GM18873 (cell line): ENCODE measurements at regions not wholly inside any gene's neighbourhood (a gene's known extent, or its start where the extent isn't known, plus 50 kb on each side); places are given as distances from the start of the nearest gene placed in this dataset.

Source experiments
- ATAC-seq: cut with Tn5 transposase; IDR thresholded peaks from one replicate; pipeline ENCODE4 v1.9.1; 2021; ENCODE audit warnings: mild to moderate bottlenecking, moderate library complexity, moderate number of reproducible peaks; ENCODE audit not compliant: unreplicated experiment, low FRiP score

DNA sequence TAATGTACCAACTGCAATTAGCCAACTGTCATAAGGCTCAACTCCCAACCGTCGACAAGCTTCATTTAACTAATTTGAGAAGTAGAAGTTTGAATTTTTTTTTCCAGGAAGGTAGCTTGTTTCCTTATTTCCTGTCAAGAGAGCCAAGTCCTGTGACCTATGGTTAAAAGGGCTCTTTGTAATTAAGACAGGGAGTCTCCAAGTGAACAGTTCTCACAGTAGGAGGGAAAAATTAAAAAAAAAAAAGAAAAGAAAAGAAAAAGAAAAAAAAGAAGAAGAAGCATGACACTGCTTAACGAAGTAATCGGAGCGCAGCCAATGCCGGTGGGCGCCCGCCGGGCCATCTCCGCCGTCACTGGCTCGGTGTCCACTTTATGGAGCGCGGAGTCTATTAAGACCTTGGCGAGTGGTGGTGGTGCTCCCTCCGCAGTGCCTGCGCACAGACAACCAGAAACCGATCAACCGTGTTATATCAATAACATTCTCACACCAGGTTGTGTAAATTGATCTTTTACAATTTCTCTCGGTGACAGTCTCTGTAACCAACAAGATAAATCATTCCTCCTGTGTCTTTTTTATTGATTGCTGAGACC, 197.2 kb upstream of the POU3F3 start:
- ATAC-seq: no peak

DNA sequence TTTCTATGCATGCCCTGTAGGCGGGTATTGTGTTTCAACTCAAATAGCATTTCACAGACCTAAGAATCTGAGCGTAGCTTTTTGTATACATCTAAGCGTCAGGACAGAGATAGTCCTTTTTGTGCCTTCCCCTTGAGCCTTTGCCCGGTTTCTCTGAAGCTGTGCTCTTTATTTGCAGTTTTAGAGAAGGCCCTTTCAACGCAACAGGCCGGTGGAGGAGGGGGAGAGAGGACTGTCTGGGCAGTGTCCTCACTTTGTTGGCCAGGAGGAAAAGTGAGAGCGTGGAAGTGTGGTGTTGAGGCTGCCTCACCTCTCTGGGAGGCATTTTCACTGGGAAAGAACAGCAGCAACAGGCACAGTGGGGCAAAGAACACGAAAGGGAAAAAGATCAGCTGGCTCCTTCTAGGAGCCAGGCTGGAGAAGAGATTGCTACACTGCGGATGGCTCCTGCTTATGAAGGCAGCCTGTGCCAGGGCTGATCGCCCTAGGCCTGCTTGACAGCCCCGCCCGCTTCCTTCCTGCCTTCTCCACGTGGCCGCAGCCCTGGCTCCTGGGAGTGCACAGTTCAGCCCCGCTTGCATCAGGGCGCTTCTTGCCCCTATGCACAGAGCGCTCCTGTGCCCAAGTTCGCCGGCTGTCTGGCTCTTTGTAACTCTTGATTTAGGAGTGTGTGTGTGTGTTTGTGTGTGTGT, 195.6 kb upstream of the POU3F3 start:
- no peak for ATAC-seq

DNA sequence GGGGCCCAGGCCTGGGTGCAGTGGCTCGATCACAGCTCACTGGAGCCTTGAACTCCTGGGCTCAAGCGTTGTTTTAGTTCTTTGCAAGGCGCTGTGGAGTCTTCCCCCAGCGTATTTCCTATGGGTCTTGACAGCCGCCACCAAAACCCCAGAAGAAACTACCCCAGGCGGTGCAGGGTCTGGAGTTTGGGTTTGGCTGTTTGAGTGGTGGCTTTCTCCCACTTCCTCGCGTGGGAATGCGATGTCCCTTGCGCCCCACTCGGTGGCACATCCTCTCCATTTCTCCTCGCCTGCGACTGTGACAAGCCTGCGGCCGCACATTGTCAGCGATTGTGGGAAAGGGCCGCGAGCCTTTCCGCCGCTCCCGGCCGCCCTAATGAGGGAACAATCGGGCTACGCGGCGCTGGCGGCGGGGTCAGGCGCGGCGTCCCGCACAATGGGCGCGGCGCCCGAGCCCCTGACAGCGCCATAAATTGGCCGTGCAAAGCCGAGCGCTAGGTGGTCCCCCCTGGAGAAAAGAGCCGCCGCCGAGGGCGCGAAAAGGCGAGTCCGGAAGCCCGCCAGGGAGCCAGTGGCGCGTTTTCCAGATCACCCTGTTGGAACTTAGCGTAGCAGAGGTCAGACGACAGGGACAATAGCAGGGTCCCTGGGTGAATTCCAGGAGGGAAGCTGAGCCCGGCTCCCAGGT, 194.9 kb upstream of the POU3F3 start:
- ATAC-seq: no peak

DNA sequence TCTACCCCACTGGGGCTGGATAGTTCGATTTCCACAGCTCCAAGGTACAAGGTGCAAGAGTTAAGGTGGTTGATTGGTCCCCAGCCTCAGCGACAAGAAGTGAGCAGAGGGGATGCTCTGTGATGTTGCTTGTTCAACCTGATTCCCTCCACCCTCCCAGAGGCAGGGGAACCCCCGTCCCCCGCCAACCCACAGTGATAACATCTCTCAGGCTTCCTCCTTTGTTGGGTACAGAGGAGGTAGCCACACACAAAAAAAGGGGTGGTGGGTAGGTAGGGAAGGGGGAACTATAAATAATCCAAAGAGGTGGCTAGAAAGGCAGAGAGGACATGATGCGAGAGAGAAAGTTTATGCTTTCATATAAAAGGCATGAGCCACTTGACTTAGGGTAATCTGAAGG, 192.9 kb upstream of the POU3F3 start:
- no peak for ATAC-seq

DNA sequence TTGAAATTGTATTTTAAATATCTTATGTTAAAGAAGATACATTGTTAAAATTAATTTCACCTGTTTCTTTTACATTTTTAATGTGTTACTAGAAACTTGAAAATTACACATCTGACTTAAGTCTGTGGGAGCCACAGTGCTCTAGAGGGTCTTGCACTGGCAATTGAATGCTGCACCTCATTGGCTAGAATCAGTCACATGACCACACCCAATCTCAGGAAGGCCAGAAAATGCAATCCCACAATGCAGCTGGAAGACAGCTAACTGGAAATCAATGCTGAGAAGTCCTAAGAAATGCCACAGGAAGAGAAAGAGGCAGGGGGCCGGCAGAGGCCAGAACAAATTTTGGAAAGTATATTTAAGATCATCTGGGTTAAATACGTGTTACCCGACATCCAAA, 189.2 kb upstream of the POU3F3 start:
- no peak for ATAC-seq

DNA sequence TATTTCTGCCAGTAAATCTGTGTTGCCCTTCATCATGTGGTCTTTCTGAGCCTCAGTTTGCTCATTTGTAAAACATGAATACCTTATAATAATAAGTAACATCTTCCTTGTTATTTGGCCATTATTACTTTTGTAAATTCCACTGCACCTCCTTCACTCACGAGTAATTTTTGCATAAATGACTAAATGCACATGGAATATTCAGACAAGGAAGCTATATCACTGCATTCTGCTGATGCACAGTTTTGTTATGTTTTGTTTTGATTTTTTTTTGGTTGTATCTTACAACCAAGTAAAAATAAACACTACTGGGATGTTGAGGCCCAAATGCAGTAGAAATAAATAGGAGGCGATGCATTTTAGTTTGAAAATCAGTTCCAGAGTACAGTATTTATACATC, 185.3 kb upstream of the POU3F3 start:
- ATAC-seq: no peak

DNA sequence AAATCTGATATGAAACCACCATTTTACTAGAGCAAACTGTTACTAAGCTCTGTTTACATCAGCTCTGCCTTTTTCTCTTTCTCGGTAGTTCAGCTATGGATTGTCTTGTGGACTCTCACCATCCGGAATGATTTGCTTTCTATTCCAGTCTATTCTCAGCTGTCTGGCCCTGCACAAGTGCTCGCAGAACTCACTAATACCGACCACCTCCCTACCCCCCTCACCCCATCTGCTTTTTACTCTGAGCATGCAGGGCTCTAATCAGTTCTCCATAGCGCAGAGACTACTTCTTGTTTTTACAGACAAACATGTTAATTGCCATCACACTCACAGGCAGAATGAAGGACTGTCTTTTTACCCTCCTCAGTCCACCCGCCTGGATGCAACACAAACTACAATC, 180.7 kb upstream of the POU3F3 start:
- no peak for ATAC-seq

DNA sequence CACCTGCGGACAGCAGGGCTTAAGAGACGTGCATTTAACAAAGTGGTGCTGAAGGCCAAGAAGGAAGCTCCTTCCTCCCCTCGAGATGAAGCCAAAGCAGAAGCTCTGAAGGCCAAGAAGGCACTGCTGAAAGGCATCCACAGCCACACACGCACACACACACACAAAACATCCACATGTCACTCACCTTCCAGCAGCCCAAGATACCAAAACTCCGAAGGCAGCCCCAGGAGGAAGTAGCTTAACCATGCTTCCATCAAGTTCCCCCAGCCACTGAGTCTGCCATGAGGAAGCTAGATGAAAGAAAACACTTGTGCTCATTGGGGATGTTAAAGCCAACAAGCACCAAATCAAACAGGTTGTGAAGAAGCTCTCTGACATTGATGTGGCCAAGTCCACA, 175.7 kb upstream of the POU3F3 start:
- ATAC-seq: no peak

DNA sequence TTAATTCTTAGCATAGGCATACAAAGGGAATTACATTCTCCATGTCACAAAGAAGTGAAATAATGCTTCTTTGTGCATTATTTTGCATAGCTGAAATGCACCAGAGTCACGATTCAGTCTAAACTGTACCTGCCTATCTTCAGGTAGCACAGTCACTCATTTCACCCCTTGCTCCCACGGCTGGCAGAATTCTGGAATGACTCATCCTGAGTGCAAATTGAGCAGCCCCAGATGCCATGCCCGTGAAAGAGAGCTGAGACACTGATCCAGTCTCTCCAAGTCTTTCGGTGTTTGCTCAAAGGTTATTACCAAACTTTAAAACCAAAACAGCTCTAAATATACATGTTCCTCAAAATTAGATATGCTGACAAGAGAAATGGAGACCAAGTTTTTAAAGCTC, 168.3 kb upstream of the POU3F3 start:
- no peak for ATAC-seq

DNA sequence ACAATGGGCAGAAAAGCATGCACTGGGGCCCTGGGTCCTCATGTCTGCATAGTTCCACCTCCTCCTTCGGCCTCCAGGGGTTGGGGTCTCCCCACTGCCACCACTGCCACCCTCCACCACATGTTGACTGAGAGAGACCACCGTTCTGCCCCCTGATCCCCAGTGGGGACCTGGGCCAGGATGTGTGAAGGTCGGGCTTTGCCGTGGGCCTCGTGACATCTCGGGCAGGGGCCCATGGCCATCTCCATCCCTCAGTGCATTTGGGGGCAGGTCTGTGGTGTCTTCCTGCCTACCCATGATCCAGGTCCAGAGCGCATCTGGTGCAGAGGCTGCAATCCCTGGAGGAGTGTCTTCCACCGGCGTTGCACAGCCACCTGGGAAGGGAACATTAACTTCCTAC, 166.8 kb upstream of the POU3F3 start:
- no peak for ATAC-seq

DNA sequence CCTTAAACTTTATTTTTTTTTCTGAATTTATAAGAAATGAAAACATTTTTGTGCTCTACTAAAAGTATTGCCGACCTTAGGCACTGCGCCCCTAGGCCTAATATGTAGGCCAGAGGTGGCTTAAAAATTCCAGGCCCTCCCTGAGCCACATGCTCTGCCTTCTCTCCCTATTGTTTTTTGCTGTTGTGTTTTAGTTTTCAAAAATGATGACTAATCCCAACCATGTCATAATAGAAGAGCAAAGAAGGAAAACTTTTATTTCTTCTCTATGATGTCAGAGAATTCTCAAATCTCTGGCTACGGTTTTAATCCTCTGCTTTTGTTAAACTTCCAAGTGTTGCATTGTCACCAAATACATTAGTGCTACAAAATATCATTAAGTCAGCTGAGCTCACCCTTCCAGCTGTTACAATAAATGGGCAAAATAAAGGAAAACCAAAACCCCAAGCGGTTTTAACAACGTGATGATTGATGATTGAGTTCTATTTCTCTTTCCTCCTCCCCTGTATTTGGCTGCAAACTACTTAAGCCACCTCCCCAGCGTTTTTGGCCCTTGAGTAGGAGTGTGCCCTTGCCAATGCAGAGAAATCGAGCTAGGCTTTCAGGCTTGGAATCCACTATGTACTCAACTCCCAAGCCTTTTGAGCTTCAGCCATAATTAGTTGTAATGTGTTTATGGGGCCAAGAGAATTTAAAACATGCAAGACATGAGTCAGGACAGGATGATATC, 163.5 kb upstream of the POU3F3 start:
- ATAC-seq: no peak

DNA sequence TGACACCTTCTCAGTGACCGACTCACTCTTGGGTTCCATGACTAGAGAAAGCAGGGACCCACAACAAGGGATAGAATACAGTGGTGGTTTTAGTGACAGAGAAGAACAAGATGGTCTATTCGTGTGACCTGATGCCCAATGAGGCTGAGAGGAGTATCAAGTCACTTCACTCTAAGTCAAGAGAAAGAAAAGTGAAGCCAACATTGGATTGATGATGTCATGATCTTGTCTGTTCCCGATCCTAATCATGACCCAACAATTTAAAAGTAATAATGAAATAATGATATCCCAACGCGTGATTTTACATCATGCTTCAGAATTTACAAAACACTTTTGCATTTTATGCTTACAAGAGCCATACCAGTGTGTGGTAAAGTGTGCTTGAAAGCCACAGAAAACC, 155.6 kb upstream of the POU3F3 start:
- ATAC-seq: no peak

DNA sequence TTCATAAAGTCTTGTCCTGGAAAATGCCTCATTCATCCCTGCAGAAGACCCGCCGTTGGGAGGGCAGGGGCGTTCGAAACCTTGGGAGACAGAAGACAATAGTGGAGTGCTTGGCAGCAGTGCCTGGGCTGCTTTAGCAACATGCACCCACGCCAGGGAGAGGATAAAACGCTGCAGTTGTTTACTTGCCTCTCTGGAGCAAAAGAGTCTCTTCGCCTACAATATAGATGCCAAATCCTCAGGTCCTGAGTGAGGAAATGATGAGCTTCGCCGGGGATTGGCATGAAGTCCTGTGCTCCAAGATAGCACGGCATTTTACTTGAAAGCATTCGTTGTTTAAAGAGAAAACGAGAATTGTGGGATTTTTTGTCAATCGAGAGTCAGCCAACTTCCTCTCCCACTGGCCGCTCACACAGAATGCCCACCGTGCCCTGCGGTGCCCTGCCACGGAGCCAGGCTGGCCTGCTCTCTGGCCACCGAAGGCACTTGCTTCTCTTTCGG, 152.5 kb upstream of the POU3F3 start:
- no peak for ATAC-seq

DNA sequence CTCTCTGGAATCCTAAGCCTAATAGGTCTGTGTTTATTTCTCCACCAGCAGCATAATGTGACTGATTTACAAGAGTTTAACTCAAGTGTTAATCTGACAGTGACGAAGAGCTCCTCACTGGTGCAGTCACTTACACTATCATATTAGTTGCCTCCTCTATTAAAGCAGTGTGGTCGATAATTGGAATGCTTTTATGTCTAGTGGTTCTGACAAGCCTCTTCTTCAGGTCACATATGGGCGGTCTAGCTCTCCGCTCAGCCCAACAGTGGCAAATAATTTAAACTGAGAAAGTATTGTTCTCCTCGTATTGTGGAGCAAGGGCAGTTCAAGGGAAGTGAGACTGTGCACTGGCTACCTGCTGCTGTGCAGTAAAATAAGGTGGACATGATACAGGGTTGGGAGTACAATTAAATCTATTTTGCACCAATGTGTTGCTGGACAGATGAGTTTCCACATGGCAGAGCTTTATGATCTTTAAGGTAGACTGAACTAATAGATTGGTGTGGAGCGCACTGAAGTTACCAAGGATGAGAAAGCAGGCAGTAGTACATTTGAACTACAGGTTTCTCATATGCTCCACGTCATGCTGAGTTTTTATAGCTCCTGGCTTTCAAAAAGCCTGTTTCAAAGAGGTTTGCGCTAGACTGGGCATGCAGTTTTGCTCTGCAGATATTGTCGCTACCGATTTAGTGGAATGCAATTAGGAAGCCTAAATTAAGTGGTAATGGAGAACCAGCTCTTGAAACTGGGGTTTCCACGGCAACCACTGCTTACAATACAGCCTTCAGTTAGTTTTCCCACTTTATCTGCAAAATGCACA, 151.7 kb upstream of the POU3F3 start:
- no peak for ATAC-seq

DNA sequence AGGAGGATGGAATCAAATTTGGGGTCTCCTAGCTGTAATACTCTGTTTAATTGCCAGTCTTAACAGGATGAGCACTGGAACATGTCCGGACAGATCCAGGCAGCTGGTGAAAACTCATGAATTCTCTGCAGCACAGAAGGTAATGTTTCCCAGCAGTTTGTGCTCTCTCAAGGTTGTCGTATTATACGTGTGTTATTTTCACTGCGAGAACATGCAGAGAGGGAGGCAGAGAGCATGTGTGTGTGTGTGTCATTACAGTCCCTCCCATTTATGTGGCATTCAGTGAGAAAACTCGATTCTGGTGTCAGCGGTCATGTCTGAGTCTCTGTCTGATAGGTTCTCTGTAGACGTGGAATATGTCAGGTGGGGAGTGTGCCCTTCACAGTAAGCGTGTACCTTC, 150.2 kb upstream of the POU3F3 start:
- no peak for ATAC-seq

DNA sequence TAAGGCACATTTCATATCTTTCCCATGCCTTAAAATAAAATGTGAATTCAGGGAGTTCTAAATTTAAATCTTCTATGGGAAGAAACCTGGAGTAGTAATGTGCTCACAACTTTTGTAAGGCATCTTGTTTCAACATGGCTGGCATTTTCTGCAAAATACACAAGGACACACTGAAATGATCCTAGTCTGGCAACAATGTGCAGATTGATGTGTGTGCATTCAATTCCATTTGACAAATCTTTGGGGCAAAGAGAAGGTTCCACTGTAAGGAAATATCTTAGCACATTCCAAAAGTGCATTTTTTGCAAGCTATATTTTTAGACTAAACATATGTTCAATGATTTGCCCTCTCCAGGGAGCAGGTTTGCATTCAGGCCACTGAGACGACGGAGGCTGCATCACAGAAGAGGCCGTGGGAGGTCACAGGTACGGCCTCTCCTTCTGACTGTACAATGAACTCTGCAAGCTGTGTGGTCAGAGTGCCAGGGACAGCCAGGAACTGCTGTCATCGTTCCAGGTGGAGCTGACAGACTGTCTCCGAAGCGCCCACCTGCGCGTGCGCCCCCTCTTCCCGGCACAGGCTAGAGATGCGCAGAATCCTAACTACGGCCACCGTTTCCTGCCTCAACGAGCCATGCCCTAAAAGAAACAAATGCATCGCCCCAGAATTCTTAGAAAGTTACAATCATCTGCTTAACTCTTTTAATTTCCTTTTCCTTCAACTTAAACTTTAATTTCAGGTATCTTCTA, 149.2 kb upstream of the POU3F3 start:
- no peak for ATAC-seq

DNA sequence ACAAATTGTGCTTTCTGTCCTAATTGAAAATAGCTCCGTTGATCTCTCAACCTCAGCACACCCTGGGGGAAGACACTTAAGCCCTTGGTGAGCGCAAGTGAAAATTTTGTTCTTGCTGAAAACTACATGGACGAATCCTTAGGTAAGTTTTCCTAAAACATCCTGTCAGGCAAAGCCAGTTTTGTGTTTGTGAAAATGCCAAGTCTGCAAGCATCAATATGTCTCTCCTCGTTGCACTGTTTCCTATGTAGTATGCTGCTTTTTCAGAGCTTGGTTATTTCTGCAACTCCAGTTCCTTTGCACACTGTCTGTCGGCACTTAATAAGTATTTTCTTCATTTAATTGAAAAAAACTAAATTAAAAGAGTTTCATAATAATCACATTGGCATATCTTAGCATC, 146.9 kb upstream of the POU3F3 start:
- no peak for ATAC-seq

DNA sequence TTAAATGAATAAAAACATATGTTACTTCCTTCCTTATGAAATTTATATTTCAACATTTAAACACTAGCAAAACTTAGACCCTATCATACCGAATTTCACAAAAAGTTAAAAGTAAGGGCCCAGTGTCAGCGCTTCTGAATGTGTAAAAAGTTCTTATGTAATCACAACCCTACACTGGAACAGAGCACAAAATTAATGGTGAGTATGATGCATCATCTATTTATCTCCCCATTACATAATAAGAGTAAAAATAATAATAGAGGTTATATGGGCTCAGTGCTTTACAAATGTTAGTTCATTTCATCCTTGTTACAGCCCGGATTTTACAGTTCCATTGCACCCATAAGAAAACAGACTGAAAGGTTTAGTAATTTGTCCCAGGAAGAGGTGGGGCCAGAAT, 144.9 kb upstream of the POU3F3 start:
- ATAC-seq: no peak

DNA sequence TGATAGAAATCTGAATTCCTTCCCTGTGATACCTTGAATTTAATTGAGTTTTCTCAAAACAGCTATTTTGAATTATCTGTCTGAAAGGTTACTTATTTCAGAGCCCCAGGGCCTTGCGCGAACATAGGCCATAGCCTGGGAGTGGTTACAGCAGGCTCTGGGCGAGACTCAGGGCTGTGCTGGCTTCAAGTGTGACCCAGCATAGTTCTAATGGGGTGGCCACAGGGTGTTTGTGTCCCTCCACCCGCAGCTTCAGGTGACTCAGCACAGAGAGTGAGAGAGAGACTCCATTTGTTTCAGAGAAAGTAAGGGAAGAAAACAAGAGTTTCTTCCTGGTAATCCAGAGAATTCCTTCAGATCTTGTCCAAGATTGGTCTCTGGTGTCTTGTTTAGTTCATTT, 137.9 kb upstream of the POU3F3 start:
- ATAC-seq: no peak
